ENCODE measurements at regions not wholly inside any gene's neighbourhood (a gene's known extent, or its start where the extent isn't known, plus 50 kb on each side); places are given as distances from the start of the nearest gene placed in this dataset.

GRCh38 chr4:101596781-101597552 lies 193.6 kb upstream of the BANK1 start:
- Mint-ChIP-seq H3K27ac (peak overlapping the region; percentile 74), H3K4me1 (ENCODE audit: low read depth) (peaks cover 13% of the 10 kb centered on the region), H3K27me3 (no peaks in the 10 kb centered on the region), H3K9me3 (no peaks in the 10 kb centered on the region), H3K4me3 (no peak overlapping the region), H3K36me3 (ENCODE audit: low read depth) (no peaks in the 10 kb centered on the region)
- intact Hi-C loops (cut with micrococcal nuclease) = loop anchor here (10.0 kb wide), 1 partner anchor 252 kb away; the partner anchor contains the start of gene PPP3CA

DNA sequence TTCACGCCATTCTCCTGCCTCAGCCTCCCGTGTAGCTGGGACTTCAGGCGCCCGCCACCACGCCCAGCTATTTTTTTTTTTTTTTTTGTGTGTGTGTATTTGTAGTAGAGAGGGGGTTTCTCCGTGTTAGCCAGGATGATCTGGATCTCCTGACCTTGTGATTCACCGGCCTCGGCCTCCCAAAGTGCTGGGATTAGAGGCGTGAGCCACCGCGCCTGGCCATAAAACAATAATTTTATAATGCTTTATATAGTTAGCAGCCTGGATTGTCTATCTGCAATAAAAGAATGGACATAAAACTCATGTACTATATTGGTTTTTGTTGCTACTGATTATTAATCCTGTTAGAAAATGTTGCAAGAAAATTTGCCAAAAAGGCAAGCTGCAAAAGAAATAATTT lies 195.9 kb upstream of the BANK1 start:
- no peaks in the 10 kb centered on the region for H3K27me3 Mint-ChIP-seq
- H3K4me1 Mint-ChIP-seq (ENCODE audit: low read depth) = peaks cover 13% of the 10 kb centered on the region
- H3K27ac Mint-ChIP-seq = no peak overlapping the region
- no peaks in the 10 kb centered on the region for H3K9me3 Mint-ChIP-seq
- H3K36me3 Mint-ChIP-seq (ENCODE audit: low read depth) = no peaks in the 10 kb centered on the region
- no peak overlapping the region for H3K4me3 Mint-ChIP-seq
- intact Hi-C loops (cut with micrococcal nuclease) = loop anchor here (10.0 kb wide), 1 partner anchor 250 kb away; the partner anchor contains the start of gene PPP3CA

GRCh38 chr4:101593666-101594065 lies 196.9 kb upstream of the BANK1 start:
- Mint-ChIP-seq H3K4me3 (no peak overlapping the region), H3K27me3 (no peaks in the 10 kb centered on the region), H3K4me1 (ENCODE audit: low read depth) (peaks cover 13% of the 10 kb centered on the region), H3K36me3 (ENCODE audit: low read depth) (no peaks in the 10 kb centered on the region), H3K27ac (no peak overlapping the region), H3K9me3 (no peaks in the 10 kb centered on the region)
- intact Hi-C loops (cut with micrococcal nuclease) = loop anchor here (10.0 kb wide), 1 partner anchor 249 kb away; the partner anchor contains the start of gene PPP3CA

DNA sequence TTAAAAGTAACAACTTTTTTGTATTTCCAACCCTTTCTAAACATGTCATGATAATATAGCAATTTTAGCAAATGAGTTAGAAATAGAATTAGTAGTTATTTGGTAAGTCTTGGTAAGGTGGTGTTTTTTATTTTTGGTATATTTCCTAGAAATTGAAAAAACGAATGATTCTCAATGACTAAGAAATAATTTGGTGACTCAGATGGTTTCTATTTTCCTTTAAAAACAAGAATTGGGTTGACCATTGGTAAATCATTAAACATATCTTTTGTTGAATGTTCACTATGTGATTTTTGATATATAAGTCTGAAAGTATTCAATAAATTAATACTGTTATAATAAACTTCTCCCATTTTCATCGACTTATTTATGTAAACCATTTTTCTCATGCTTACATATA lies 206.2 kb upstream of the BANK1 start:
- Mint-ChIP-seq H3K9me3 (peaks cover 27% of the 10 kb centered on the region), H3K27me3 (no peaks in the 10 kb centered on the region), H3K27ac (no peak overlapping the region), H3K4me3 (no peak overlapping the region), H3K4me1 (ENCODE audit: low read depth) (no peaks in the 10 kb centered on the region), H3K36me3 (ENCODE audit: low read depth) (no peaks in the 10 kb centered on the region)
- intact Hi-C loops (cut with micrococcal nuclease) = no loop called here

DNA sequence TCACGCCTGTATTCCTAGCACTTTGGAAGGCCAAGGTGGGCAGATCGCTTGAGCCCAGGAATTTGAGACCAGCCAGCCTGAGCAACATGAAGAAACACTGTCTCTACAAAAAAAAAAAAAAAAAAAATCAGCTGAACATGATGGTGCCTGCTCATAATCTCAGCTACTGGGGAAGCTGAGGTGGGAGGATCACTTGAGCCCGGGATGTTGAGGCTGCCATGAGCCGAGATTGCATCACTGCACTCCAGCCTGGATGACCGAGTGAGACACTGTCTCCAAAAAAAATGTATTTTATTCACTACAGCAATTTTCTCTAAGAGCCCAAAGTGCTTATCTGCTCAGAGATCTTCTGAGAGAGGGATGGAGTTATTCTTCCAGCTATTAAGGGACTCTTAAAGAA lies 215.8 kb upstream of the PPP3CA start:
- peaks cover 19% of the 10 kb centered on the region for H3K9me3 Mint-ChIP-seq
- H3K36me3 Mint-ChIP-seq (ENCODE audit: low read depth) = no peaks in the 10 kb centered on the region
- intact Hi-C loops (cut with micrococcal nuclease) = no loop called here
- H3K27me3 Mint-ChIP-seq = no peaks in the 10 kb centered on the region
- H3K4me1 Mint-ChIP-seq (ENCODE audit: low read depth) = no peaks in the 10 kb centered on the region
- no peak overlapping the region for H3K27ac Mint-ChIP-seq
- no peak overlapping the region for H3K4me3 Mint-ChIP-seq

DNA sequence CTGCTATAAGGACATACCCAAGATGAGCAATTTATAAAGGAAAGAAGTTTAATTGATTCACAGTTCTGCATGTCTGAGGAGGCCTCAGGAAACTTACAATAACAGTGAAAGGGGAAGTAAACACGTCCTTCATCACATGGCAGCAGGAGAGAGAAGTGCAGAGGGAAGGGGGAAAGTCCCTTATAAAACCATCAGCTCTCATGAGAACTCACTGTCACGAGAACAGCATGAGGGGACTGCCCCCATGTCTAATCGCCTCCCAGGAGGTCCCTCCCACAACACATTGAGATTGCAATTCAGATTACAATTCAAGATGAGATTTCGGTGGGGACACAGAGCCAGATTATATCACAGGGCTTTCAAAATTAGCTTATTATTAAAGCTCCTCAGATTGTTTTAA lies 209.5 kb upstream of the PPP3CA start:
- no peaks in the 10 kb centered on the region for H3K4me1 Mint-ChIP-seq (ENCODE audit: low read depth)
- H3K36me3 Mint-ChIP-seq (ENCODE audit: low read depth) = no peaks in the 10 kb centered on the region
- H3K27ac Mint-ChIP-seq = no peak overlapping the region
- no peaks in the 10 kb centered on the region for H3K27me3 Mint-ChIP-seq
- intact Hi-C loops (cut with micrococcal nuclease) = no loop called here
- peaks cover 27% of the 10 kb centered on the region for H3K9me3 Mint-ChIP-seq
- no peak overlapping the region for H3K4me3 Mint-ChIP-seq

- Mint-ChIP-seq H3K27me3 (no peaks in the 10 kb centered on the region), H3K4me1 (ENCODE audit: low read depth) (no peaks in the 10 kb centered on the region), H3K4me3 (no peak overlapping the region), H3K27ac (no peak overlapping the region), H3K36me3 (ENCODE audit: low read depth) (no peaks in the 10 kb centered on the region), H3K9me3 (peaks cover 35% of the 10 kb centered on the region)
- intact Hi-C loops (cut with micrococcal nuclease) = no loop called here
Observed at GRCh38 chr4:101555341-101555880, 208.1 kb upstream of the PPP3CA start.

- intact Hi-C loops (cut with micrococcal nuclease) = no loop called here
- H3K27ac Mint-ChIP-seq = no peak overlapping the region
Observed at GRCh38 chr4:101540336-101540735, 193.0 kb upstream of the PPP3CA start.

GRCh38 chr4:101528526-101528925 lies 181.2 kb upstream of the PPP3CA start:
- H3K4me3 Mint-ChIP-seq = no peak overlapping the region
- H3K4me1 Mint-ChIP-seq (ENCODE audit: low read depth) = no peaks in the 10 kb centered on the region
- H3K9me3 Mint-ChIP-seq = peaks cover 8% of the 10 kb centered on the region
- intact Hi-C loops (cut with micrococcal nuclease) = no loop called here
- no peak overlapping the region for H3K27ac Mint-ChIP-seq
- H3K36me3 Mint-ChIP-seq (ENCODE audit: low read depth) = no peaks in the 10 kb centered on the region
- H3K27me3 Mint-ChIP-seq = no peaks in the 10 kb centered on the region

More at GRCh38 chr4:101540336-101540735, 193.0 kb upstream of the PPP3CA start:
- H3K9me3 Mint-ChIP-seq = no peaks in the 10 kb centered on the region
- no peaks in the 10 kb centered on the region for H3K4me1 Mint-ChIP-seq (ENCODE audit: low read depth)
- H3K36me3 Mint-ChIP-seq (ENCODE audit: low read depth) = no peaks in the 10 kb centered on the region
- no peaks in the 10 kb centered on the region for H3K27me3 Mint-ChIP-seq
- no peak overlapping the region for H3K4me3 Mint-ChIP-seq

- H3K4me3 Mint-ChIP-seq = no peak overlapping the region
Observed at GRCh38 chr4:101527188-101527587, 179.9 kb upstream of the PPP3CA start.

DNA sequence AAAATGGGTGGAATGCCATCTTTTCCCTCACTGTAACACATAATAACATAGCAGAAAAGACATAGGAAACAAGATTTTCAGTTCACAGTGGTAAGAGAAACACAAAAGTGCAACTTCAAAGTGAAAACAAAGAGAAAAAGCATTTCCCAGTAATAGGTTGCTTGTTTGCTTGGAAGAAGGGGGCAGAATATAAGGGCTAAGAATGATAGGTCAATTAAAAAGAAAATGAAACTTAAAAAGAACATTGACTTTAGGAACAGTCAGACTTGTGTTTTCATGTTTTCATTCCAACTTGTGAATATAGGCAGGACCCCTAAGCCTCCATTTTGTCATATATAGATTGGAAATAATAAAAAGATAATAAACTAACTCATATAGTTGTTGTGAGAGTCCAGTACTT lies 168.2 kb upstream of the PPP3CA start:
- Mint-ChIP-seq H3K27ac (no peak overlapping the region), H3K27me3 (no peaks in the 10 kb centered on the region), H3K4me3 (no peak overlapping the region), H3K36me3 (ENCODE audit: low read depth) (no peaks in the 10 kb centered on the region), H3K4me1 (ENCODE audit: low read depth) (no peaks in the 10 kb centered on the region), H3K9me3 (no peaks in the 10 kb centered on the region)
- intact Hi-C loops (cut with micrococcal nuclease) = no loop called here

More at GRCh38 chr4:101527188-101527587, 179.9 kb upstream of the PPP3CA start:
- intact Hi-C loops (cut with micrococcal nuclease) = no loop called here
- Mint-ChIP-seq H3K27ac (no peak overlapping the region), H3K9me3 (peaks cover 8% of the 10 kb centered on the region), H3K36me3 (ENCODE audit: low read depth) (no peaks in the 10 kb centered on the region), H3K4me1 (ENCODE audit: low read depth) (no peaks in the 10 kb centered on the region), H3K27me3 (no peaks in the 10 kb centered on the region)

GRCh38 chr4:101515099-101515498 lies 167.8 kb upstream of the PPP3CA start:
- no peak overlapping the region for H3K27ac Mint-ChIP-seq
- no peak overlapping the region for H3K4me3 Mint-ChIP-seq
- no peaks in the 10 kb centered on the region for H3K9me3 Mint-ChIP-seq

DNA sequence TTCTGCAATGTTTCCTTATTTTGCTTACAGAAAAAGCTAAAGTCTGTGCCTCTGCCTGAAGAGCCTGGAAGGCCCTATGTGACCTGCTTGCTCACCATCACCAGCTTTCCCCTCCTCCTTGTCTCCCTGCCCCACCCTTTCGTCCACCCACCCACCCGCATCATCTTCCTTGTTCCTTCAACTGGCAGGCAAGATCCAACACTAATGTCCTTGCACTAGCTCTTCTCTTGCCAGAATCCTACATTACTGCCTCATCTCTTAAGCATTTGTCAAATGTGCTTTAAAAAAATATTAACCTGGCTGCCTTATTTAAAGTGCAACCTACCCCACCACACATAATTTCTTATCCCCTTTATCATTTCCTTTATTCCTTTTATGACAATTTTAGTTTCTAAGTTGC lies 165.1 kb upstream of the PPP3CA start:
- Mint-ChIP-seq H3K4me3 (no peak overlapping the region), H3K36me3 (ENCODE audit: low read depth) (no peaks in the 10 kb centered on the region), H3K27me3 (no peaks in the 10 kb centered on the region), H3K27ac (no peak overlapping the region), H3K9me3 (no peaks in the 10 kb centered on the region), H3K4me1 (ENCODE audit: low read depth) (no peaks in the 10 kb centered on the region)
- intact Hi-C loops (cut with micrococcal nuclease) = no loop called here

More at GRCh38 chr4:101515099-101515498, 167.8 kb upstream of the PPP3CA start:
- intact Hi-C loops (cut with micrococcal nuclease) = no loop called here
- Mint-ChIP-seq H3K27me3 (no peaks in the 10 kb centered on the region), H3K36me3 (ENCODE audit: low read depth) (no peaks in the 10 kb centered on the region), H3K4me1 (ENCODE audit: low read depth) (no peaks in the 10 kb centered on the region)

DNA sequence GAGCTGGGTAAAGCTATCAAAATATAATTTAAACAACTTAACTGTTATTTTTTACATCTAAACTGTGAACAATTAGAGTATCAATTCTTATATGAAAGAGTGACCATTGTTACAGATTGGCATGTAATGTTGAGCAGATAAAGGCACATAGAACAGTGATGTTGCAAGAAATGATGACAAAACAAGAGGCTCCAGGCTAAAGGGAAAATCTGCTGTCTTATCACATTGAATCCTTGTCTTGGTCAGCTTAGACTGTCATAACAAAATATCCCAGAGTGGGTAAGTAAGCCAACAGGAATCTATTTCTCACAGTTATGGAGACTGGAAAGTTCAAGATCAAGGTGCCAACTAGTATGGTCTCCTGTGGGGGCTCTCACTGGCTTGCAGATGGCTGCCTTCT lies 154.1 kb upstream of the PPP3CA start:
- H3K4me3 Mint-ChIP-seq = no peak overlapping the region
- H3K27ac Mint-ChIP-seq = no peak overlapping the region
- no peaks in the 10 kb centered on the region for H3K27me3 Mint-ChIP-seq
- H3K4me1 Mint-ChIP-seq (ENCODE audit: low read depth) = no peaks in the 10 kb centered on the region
- intact Hi-C loops (cut with micrococcal nuclease) = no loop called here
- H3K9me3 Mint-ChIP-seq = no peaks in the 10 kb centered on the region
- no peaks in the 10 kb centered on the region for H3K36me3 Mint-ChIP-seq (ENCODE audit: low read depth)
